IMR-90 (cell line): ENCODE measurements at regions not wholly inside any gene's neighbourhood (a gene's known extent, or its start where the extent isn't known, plus 50 kb on each side); places are given as distances from the start of the nearest gene placed in this dataset.

Experiments
- ATAC-seq: fragments of 200-7000 bp; cut with Tn5 transposase; 2 replicates; pipeline ENCODE4 v1.9.1; 2020; ENCODE audit warnings: low read depth, mild to moderate bottlenecking, moderate library complexity
- BruUV-seq: library from RNA; stranded (reverse); fragments of 400-500 nt; replicated peaks from 2 replicates; lab custom pipeline; 2021; lab: Mats Ljungman, UMichigan
- CTCF ChIA-PET: fragments of 300-600 bp; formaldehyde crosslinking; extraction: SDS; loops from one replicate; lab custom pipeline; 2021; ENCODE audit warnings: antibody characterized with exemption; lab: Yijun Ruan, JAX
- POLR2A ChIA-PET: fragments of 300-600 bp; sonication (Branson Sonifier 250); formaldehyde crosslinking; loops from one replicate; lab custom pipeline; 2022; ENCODE audit warnings: antibody characterized with exemption; ENCODE audit not compliant: unreplicated experiment; lab: Charles Lee
- DNase-seq: peaks from one replicate; pipeline ENCODE4 v3.0.0; 2013
- H2AFZ ChIP-seq: replicated peaks from 2 replicates; pipeline ENCODE3; 2013; ENCODE audit warnings: low read length, mild to moderate bottlenecking; ENCODE audit not compliant: poor library complexity
- H2AK5ac ChIP-seq: 2 replicates; pipeline ENCODE4 v1.6.1; 2013; ENCODE audit warnings: low read depth, low read length, inconsistent platforms
- H2AK9ac ChIP-seq: replicated peaks from 2 replicates; pipeline ENCODE3; 2013; ENCODE audit warnings: mild to moderate bottlenecking, low read depth, low read length, moderate library complexity; ENCODE audit not compliant: poor library complexity
- H2BK120ac ChIP-seq: 2 replicates; pipeline ENCODE4 v1.6.1; 2013; ENCODE audit warnings: low read depth, low read length, inconsistent platforms
- H2BK15ac ChIP-seq: 3 replicates; pipeline ENCODE4 v1.6.1; 2013; ENCODE audit warnings: low read depth, low read length, inconsistent platforms
- H2BK20ac ChIP-seq: 2 replicates; pipeline ENCODE4 v1.6.1; 2013; ENCODE audit warnings: low read depth, mild to moderate bottlenecking, inconsistent platforms, low read length, moderate library complexity
- H2BK5ac ChIP-seq: 2 replicates; pipeline ENCODE4 v1.6.1; 2013; ENCODE audit warnings: mild to moderate bottlenecking, low read depth, low read length, inconsistent platforms; ENCODE audit not compliant: poor library complexity, severe bottlenecking
- H3K14ac ChIP-seq: replicated peaks from 2 replicates; pipeline ENCODE4 v1.6.1; 2013; ENCODE audit warnings: low read depth, low read length, inconsistent platforms
- H3K18ac ChIP-seq: 2 replicates; pipeline ENCODE4 v1.6.1; 2013; ENCODE audit warnings: low read depth, low read length, control low read depth
- H3K23ac ChIP-seq: 2 replicates; pipeline ENCODE4 v1.6.1; 2013; ENCODE audit warnings: low read depth, low read length, inconsistent platforms
- H3K27ac ChIP-seq: 2 replicates; pipeline ENCODE4 v1.5.1; 2013; ENCODE audit warnings: mild to moderate bottlenecking, control low read depth, low read length; ENCODE audit not compliant: insufficient read depth
- H3K27me3 ChIP-seq: 2 replicates; pipeline ENCODE4 v1.6.1; 2013; ENCODE audit warnings: low read length; ENCODE audit not compliant: control insufficient read depth, insufficient read depth
- H3K36me3 ChIP-seq: 2 replicates; pipeline ENCODE4 v1.6.1; 2013; ENCODE audit warnings: low read length, mixed read lengths; ENCODE audit not compliant: control insufficient read depth, insufficient read depth
- H3K4ac ChIP-seq: 2 replicates; pipeline ENCODE4 v1.6.1; 2013; ENCODE audit warnings: low read depth, low read length, inconsistent platforms
- H3K4me1 ChIP-seq: 2 replicates; pipeline ENCODE4 v1.6.1; 2013; ENCODE audit warnings: low read length, mixed read lengths; ENCODE audit not compliant: control insufficient read depth, insufficient read depth
- H3K4me2 ChIP-seq: 2 replicates; pipeline ENCODE4 v1.6.1; 2013; ENCODE audit warnings: low read depth, mild to moderate bottlenecking, control low read depth, low read length, moderate library complexity
- H3K4me3 ChIP-seq: 2 replicates; pipeline ENCODE4 v1.5.1; 2013; ENCODE audit warnings: low read depth, mild to moderate bottlenecking, control low read depth, low read length, moderate library complexity; ENCODE audit not compliant: insufficient read depth
- H3K56ac ChIP-seq: 2 replicates; pipeline ENCODE4 v1.6.1; 2013; ENCODE audit warnings: low read length, inconsistent platforms; ENCODE audit not compliant: insufficient read depth; ENCODE audit errors: extremely low read depth
- H3K79me1 ChIP-seq, 2 experiments: 2 replicates each; pipeline ENCODE4 v1.6.1; 2013; ENCODE audit warnings: low read length in 2 of 2, inconsistent platforms in 1 of 2, low read depth in 1 of 2
- H3K9ac ChIP-seq: 2 replicates; pipeline ENCODE4 v1.6.1; 2013; ENCODE audit warnings: low read depth, low read length, control low read depth
- H3K9me1 ChIP-seq: 2 replicates; pipeline ENCODE4 v1.6.1; 2013; ENCODE audit warnings: low read length, inconsistent platforms; ENCODE audit not compliant: insufficient read depth
- H3K9me3 ChIP-seq: 2 replicates; pipeline ENCODE4 v1.6.1; 2013; ENCODE audit warnings: low read length; ENCODE audit not compliant: control insufficient read depth, insufficient read depth
- H4K20me1 ChIP-seq: 2 replicates; pipeline ENCODE4 v1.6.1; 2013; ENCODE audit warnings: low read length, inconsistent platforms; ENCODE audit not compliant: insufficient read depth
- H4K5ac ChIP-seq: 2 replicates; pipeline ENCODE4 v1.6.1; 2013; ENCODE audit warnings: mild to moderate bottlenecking, low read depth, low read length, control low read depth
- H4K8ac ChIP-seq, 2 experiments: 2 replicates each; pipeline ENCODE4 v1.6.1; 2013; ENCODE audit warnings: low read depth in 2 of 2, low read length in 2 of 2, control low read depth in 1 of 2, inconsistent platforms in 1 of 2
- H4K91ac ChIP-seq: 2 replicates; pipeline ENCODE4 v1.6.1; 2013; ENCODE audit warnings: low read depth, low read length, inconsistent platforms; ENCODE audit not compliant: insufficient read depth
- BHLHE40 ChIP-seq: fragments of 150-350 bp; IDR thresholded peaks from 2 replicates; pipeline ENCODE4 v1.6.1; 2016; ENCODE audit warnings: mild to moderate bottlenecking, low read depth, low read length
- CEBPB ChIP-seq: IDR thresholded peaks from 2 replicates; pipeline ENCODE4 v1.6.1; 2012; ENCODE audit warnings: low read depth, low read length, improper control_type of control experiment
- CHD1 ChIP-seq: IDR thresholded peaks from 2 replicates; pipeline ENCODE4 v1.6.1; 2012; ENCODE audit warnings: low read depth, low read length, improper control_type of control experiment
- CTCF ChIP-seq: conservative IDR thresholded peaks from 2 replicates; pipeline ENCODE4 v1.5.1; 2012; ENCODE audit warnings: mild to moderate bottlenecking, low read depth, low read length, improper control_type of control experiment
- FOS ChIP-seq: fragments of 150-350 bp; IDR thresholded peaks from 2 replicates; pipeline ENCODE4 v1.6.1; 2016; ENCODE audit warnings: low read depth, low read length
- MAZ ChIP-seq: IDR thresholded peaks from 2 replicates; pipeline ENCODE4 v1.6.1; 2012; ENCODE audit warnings: low read depth, mild to moderate bottlenecking, low read length, improper control_type of control experiment, moderate library complexity, borderline replicate concordance
- NFE2L2 ChIP-seq: fragments of 150-350 bp; IDR thresholded peaks from 2 replicates; pipeline ENCODE4 v1.6.1; 2016; ENCODE audit warnings: low read depth, mild to moderate bottlenecking, low read length
- RAD21 ChIP-seq: IDR thresholded peaks from 2 replicates; pipeline ENCODE4 v1.6.1; 2012; ENCODE audit warnings: low read length, improper control_type of control experiment
- RCOR1 ChIP-seq: IDR thresholded peaks from 2 replicates; pipeline ENCODE4 v1.6.1; 2012; ENCODE audit warnings: mild to moderate bottlenecking, low read length, improper control_type of control experiment; ENCODE audit not compliant: insufficient replicate concordance
- RFX5 ChIP-seq: IDR thresholded peaks from 2 replicates; pipeline ENCODE4 v1.8.0; 2012; ENCODE audit warnings: low read depth, mild to moderate bottlenecking, low read length, moderate library complexity
- SMC3 ChIP-seq: fragments of 150-350 bp; IDR thresholded peaks from 2 replicates; pipeline ENCODE4 v1.6.1; 2016; ENCODE audit warnings: low read depth, mild to moderate bottlenecking, antibody characterized with exemption, low read length, moderate library complexity
- USF2 ChIP-seq: fragments of 150-350 bp; IDR thresholded peaks from 2 replicates; pipeline ENCODE4 v1.6.1; 2017; ENCODE audit warnings: mild to moderate bottlenecking, antibody characterized with exemption, low read length, low read depth
- WGBS, 2 experiments: methylation state at CpG; one replicate each; pipeline versions ENCODE4 v1.1.5 to v1.1.7; 2013; ENCODE audit warnings: missing lambda C conversion rate in 2 of 2; ENCODE audit not compliant: insufficient read length in 1 of 2; ENCODE audit errors: extremely low coverage in 2 of 2; 5-methylcytosine and 5-hydroxymethylcytosine counted together
- dilution Hi-C: fragments of 300-500 bp; cut with HindIII; formaldehyde crosslinking; loops from one replicate; pipeline ENCODE4 v1.14.3; 2018; ENCODE audit warnings: low sequenced_read_pairs; ENCODE audit not compliant: unreplicated experiment
- in situ Hi-C: fragments of 300-500 bp; cut with MboI; formaldehyde crosslinking; loops from 3 replicates; pipeline ENCODE4 v1.14.3; 2019; ENCODE audit warnings: low sequenced_read_pairs, inconsistent platforms, mixed read lengths
- intact Hi-C: fragments of 100-400 bp; cut with micrococcal nuclease; formaldehyde crosslinking; loops from 2 replicates; pipeline ENCODE4 v1.10.0; 2022

GRCh38 chr1:209485167-209485566 is 98.3 kb upstream of the CAMK1G start:
- Histone ChIP-seq H3K4me3 (no peak overlapping the region), H2BK5ac (no peak overlapping the region), H2AFZ (no peak overlapping the region), H3K36me3 (no peaks in the 10 kb centered on the region), H2AK5ac (no peak overlapping the region), H2BK120ac (no peak overlapping the region), H3K4me2 (no peak overlapping the region), H2BK15ac (no peak overlapping the region), H3K9me1 (no peaks in the 10 kb centered on the region), H3K18ac (no peak overlapping the region), H3K4ac (no peak overlapping the region), H3K27ac (no peak overlapping the region), H2BK20ac (no peak overlapping the region), H4K8ac (no peak overlapping the region), H4K5ac (no peak overlapping the region), H3K4me1 (no peaks in the 10 kb centered on the region), H2AK9ac (no peak overlapping the region), H3K56ac (no peak overlapping the region), H4K20me1 (no peaks in the 10 kb centered on the region), H3K79me1 (no peaks in the 10 kb centered on the region), H3K23ac (no peak overlapping the region), H3K9ac (no peak overlapping the region), H3K9me3 (no peaks in the 10 kb centered on the region), H3K14ac (no peak overlapping the region), H3K27me3 (no peaks in the 10 kb centered on the region), H4K91ac (no peak overlapping the region)
- TF ChIP-seq CHD1: no peak
- no peak for TF ChIP-seq NFE2L2
- TF ChIP-seq RFX5: no peak
- TF ChIP-seq RCOR1: no peak
- no peak for TF ChIP-seq RAD21
- no peak for TF ChIP-seq FOS
- TF ChIP-seq MAZ: no peak
- no peak for TF ChIP-seq SMC3
- TF ChIP-seq CEBPB: no peak
- TF ChIP-seq USF2: no peak
- TF ChIP-seq BHLHE40: no peak
- no peak for TF ChIP-seq CTCF
- dilution Hi-C loops: no loop called here
- DNase-seq (peak; percentile 51), ATAC-seq (no peak)
- BruUV-seq: no TSS peak
- ChIA-PET POLR2A (interaction anchor here (0.7 kb wide), 1 partner anchor 8 kb away, joined by 8 read pairs; no protein-coding TSS in a partner anchor), CTCF (no interaction called here)
- no CpG with 5 or more reads among the region's 2 CpGs for WGBS, 2 experiments
- in situ Hi-C loops: no loop called here
- intact Hi-C loops: no loop called here
